ENCODE measurements at regions not wholly inside any gene's neighbourhood (a gene's known extent, or its start where the extent isn't known, plus 50 kb on each side); places are given as distances from the start of the nearest gene placed in this dataset.

GRCh38 chr3:154791611-154792010 is 288.5 kb upstream of the MME start:
- Histone ChIP-seq H2AFZ (ENCODE audit: low read depth, low read length) (no peak overlapping the region), H3K4me3 (ENCODE audit: insufficient read depth, low read depth, low read length) (no peak overlapping the region), H3K4me2 (ENCODE audit: low read length) (no peak overlapping the region), H3K9me3 (ENCODE audit: insufficient read depth, low read depth, low read length) (no peaks in the 10 kb centered on the region), H3K36me3 (ENCODE audit: insufficient read depth, low read length) (no peaks in the 10 kb centered on the region), H3K9ac (ENCODE audit: low read length) (no peak overlapping the region), H3K27ac (ENCODE audit: low read depth, low read length) (no peak overlapping the region), H3K4me1 (ENCODE audit: insufficient read depth, low read length) (peaks cover 13% of the 10 kb centered on the region), H3K79me2 (ENCODE audit: insufficient read depth, low read length) (no peaks in the 10 kb centered on the region), H3K27me3 (ENCODE audit: insufficient read depth, low read length) (no peaks in the 10 kb centered on the region), H4K20me1 (ENCODE audit: insufficient read depth, low read length) (no peaks in the 10 kb centered on the region)
- no peaks in the 10 kb centered on the region for H3K27me3 Mint-ChIP-seq (ENCODE audit: low read depth, unreplicated experiment)
- no peak overlapping the region for H3K27ac Mint-ChIP-seq (ENCODE audit: unreplicated experiment)
- no peak overlapping the region for H3K4me3 Mint-ChIP-seq (ENCODE audit: unreplicated experiment)
- no peaks in the 10 kb centered on the region for H3K9me3 Mint-ChIP-seq (ENCODE audit: unreplicated experiment)
- TF ChIP-seq, protein P1, sequence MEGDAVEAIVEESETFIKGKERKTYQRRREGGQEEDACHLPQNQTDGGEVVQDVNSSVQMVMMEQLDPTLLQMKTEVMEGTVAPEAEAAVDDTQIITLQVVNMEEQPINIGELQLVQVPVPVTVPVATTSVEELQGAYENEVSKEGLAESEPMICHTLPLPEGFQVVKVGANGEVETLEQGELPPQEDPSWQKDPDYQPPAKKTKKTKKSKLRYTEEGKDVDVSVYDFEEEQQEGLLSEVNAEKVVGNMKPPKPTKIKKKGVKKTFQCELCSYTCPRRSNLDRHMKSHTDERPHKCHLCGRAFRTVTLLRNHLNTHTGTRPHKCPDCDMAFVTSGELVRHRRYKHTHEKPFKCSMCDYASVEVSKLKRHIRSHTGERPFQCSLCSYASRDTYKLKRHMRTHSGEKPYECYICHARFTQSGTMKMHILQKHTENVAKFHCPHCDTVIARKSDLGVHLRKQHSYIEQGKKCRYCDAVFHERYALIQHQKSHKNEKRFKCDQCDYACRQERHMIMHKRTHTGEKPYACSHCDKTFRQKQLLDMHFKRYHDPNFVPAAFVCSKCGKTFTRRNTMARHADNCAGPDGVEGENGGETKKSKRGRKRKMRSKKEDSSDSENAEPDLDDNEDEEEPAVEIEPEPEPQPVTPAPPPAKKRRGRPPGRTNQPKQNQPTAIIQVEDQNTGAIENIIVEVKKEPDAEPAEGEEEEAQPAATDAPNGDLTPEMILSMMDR (IDR thresholded peaks at IDR 0.05; ENCODE audit: insufficient read depth, low read depth, low read length), result no peak
- no peak for TF ChIP-seq EZH2 (IDR thresholded peaks at IDR 0.05; ENCODE audit: insufficient read depth, low read length)
- peaks cover 26% of the 10 kb centered on the region for H3K4me1 Mint-ChIP-seq (ENCODE audit: low read depth, unreplicated experiment)
- FAIRE-seq, result no peak
- no peaks in the 10 kb centered on the region for H3K36me3 Mint-ChIP-seq (ENCODE audit: low read depth, unreplicated experiment)
- DNase-seq (ENCODE audit: low read depth), result no peak

GRCh38 chr3:154786724-154787123 is 293.4 kb upstream of the MME start:
- no peaks in the 10 kb centered on the region for H3K27me3 Mint-ChIP-seq (ENCODE audit: low read depth, unreplicated experiment)
- no peaks in the 10 kb centered on the region for H3K9me3 ChIP-seq (ENCODE audit: insufficient read depth, low read depth, low read length)

GRCh38 chr3:154783521-154783931 is 296.6 kb upstream of the MME start:
- FAIRE-seq, result no peak
- H3K36me3 ChIP-seq (ENCODE audit: insufficient read depth, low read length), result no peaks in the 10 kb centered on the region

More at GRCh38 chr3:154786724-154787123, 293.4 kb upstream of the MME start:
- no peaks in the 10 kb centered on the region for H3K9me3 Mint-ChIP-seq (ENCODE audit: unreplicated experiment)
- H3K27ac Mint-ChIP-seq (ENCODE audit: unreplicated experiment), result no peak overlapping the region
- no peaks in the 10 kb centered on the region for H3K27me3 ChIP-seq (ENCODE audit: insufficient read depth, low read length)
- H3K4me1 Mint-ChIP-seq (ENCODE audit: low read depth, unreplicated experiment), result peaks cover 2% of the 10 kb centered on the region
- H3K36me3 Mint-ChIP-seq (ENCODE audit: low read depth, unreplicated experiment), result no peaks in the 10 kb centered on the region
- no peak overlapping the region for H3K4me3 ChIP-seq (ENCODE audit: insufficient read depth, low read depth, low read length)
- no peak overlapping the region for H3K4me2 ChIP-seq (ENCODE audit: low read length)
- H3K36me3 ChIP-seq (ENCODE audit: insufficient read depth, low read length), result no peaks in the 10 kb centered on the region
- FAIRE-seq, result no peak
- no peak overlapping the region for H2AFZ ChIP-seq (ENCODE audit: low read depth, low read length)
- H3K79me2 ChIP-seq (ENCODE audit: insufficient read depth, low read length), result no peaks in the 10 kb centered on the region
- no peak overlapping the region for H3K9ac ChIP-seq (ENCODE audit: low read length)
- no peaks in the 10 kb centered on the region for H4K20me1 ChIP-seq (ENCODE audit: insufficient read depth, low read length)
- H3K27ac ChIP-seq (ENCODE audit: low read depth, low read length), result no peak overlapping the region
- DNase-seq (ENCODE audit: low read depth), result no peak
- no peak for TF ChIP-seq EZH2 (IDR thresholded peaks at IDR 0.05; ENCODE audit: insufficient read depth, low read length)
- TF ChIP-seq, protein P1 (IDR thresholded peaks at IDR 0.05; ENCODE audit: insufficient read depth, low read depth, low read length), result no peak
- no peak overlapping the region for H3K4me3 Mint-ChIP-seq (ENCODE audit: unreplicated experiment)
- no peaks in the 10 kb centered on the region for H3K4me1 ChIP-seq (ENCODE audit: insufficient read depth, low read length)

More at GRCh38 chr3:154783521-154783931, 296.6 kb upstream of the MME start:
- Histone ChIP-seq H4K20me1 (ENCODE audit: insufficient read depth, low read length) (no peaks in the 10 kb centered on the region), H3K9ac (ENCODE audit: low read length) (no peak overlapping the region), H3K27me3 (ENCODE audit: insufficient read depth, low read length) (no peaks in the 10 kb centered on the region), H3K27ac (ENCODE audit: low read depth, low read length) (no peak overlapping the region), H3K4me1 (ENCODE audit: insufficient read depth, low read length) (no peaks in the 10 kb centered on the region), H3K9me3 (ENCODE audit: insufficient read depth, low read depth, low read length) (no peaks in the 10 kb centered on the region), H3K4me2 (ENCODE audit: low read length) (no peak overlapping the region), H3K79me2 (ENCODE audit: insufficient read depth, low read length) (no peaks in the 10 kb centered on the region), H2AFZ (ENCODE audit: low read depth, low read length) (no peak overlapping the region), H3K4me3 (ENCODE audit: insufficient read depth, low read depth, low read length) (no peak overlapping the region)
- TF ChIP-seq EZH2 (IDR thresholded peaks at IDR 0.05; ENCODE audit: insufficient read depth, low read length), result no peak
- TF ChIP-seq, protein P1 (IDR thresholded peaks at IDR 0.05; ENCODE audit: insufficient read depth, low read depth, low read length), result no peak
- H3K36me3 Mint-ChIP-seq (ENCODE audit: low read depth, unreplicated experiment), result no peaks in the 10 kb centered on the region
- DNase-seq (ENCODE audit: low read depth), result no peak
- H3K9me3 Mint-ChIP-seq (ENCODE audit: unreplicated experiment), result peaks cover 2% of the 10 kb centered on the region
- no peaks in the 10 kb centered on the region for H3K27me3 Mint-ChIP-seq (ENCODE audit: low read depth, unreplicated experiment)
- H3K27ac Mint-ChIP-seq (ENCODE audit: unreplicated experiment), result no peak overlapping the region
- no peak overlapping the region for H3K4me3 Mint-ChIP-seq (ENCODE audit: unreplicated experiment)
- peaks cover 13% of the 10 kb centered on the region for H3K4me1 Mint-ChIP-seq (ENCODE audit: low read depth, unreplicated experiment)

All from astrocyte (in vitro differentiated cells and primary cell).